Stomach (tissue), 8 donors: ENCODE measurements at regions not wholly inside any gene's neighbourhood (a gene's known extent, or its start where the extent isn't known, plus 50 kb on each side); places are given as distances from the start of the nearest gene placed in this dataset.

ENCODE experiments used
- DNase-seq, 2 donors: peaks; one replicate each; pipeline versions ENCODE4 v3.0.0 to v3.0.0-alpha.2; 2013 to 2019
- H3K27ac ChIP-seq, 5 donors: fragments of 200-600 bp in 4 of 5; sonication (generic) in 4 of 5; one replicate each; pipeline ENCODE4 v1.5.1; 2013 to 2019; ENCODE audit warnings: mild to moderate bottlenecking in 1 of 5, moderate library complexity in 1 of 5
- H3K27me3 ChIP-seq, 3 donors: fragments of 200-600 bp; sonication (generic); one replicate each; pipeline ENCODE4 v1.5.1; 2017 to 2019; ENCODE audit warnings: mixed run types in 1 of 3
- H3K36me3 ChIP-seq, 4 donors: fragments of 200-600 bp; sonication (generic); 1 replicate in 3 of 4; 2 replicates in 1 of 4; pipeline ENCODE4 v1.5.1; 2016 to 2019
- H3K4me1 ChIP-seq, 4 donors: fragments of 200-600 bp; sonication (generic); one replicate each; pipeline ENCODE4 v1.5.1; 2016 to 2019
- H3K4me3 ChIP-seq, 4 donors: fragments of 200-600 bp; sonication (generic) in 3 of 4; one replicate each; pipeline ENCODE4 v1.5.1; 2016 to 2019; ENCODE audit warnings: mild to moderate bottlenecking in 1 of 4
- H3K9me3 ChIP-seq, 4 donors: fragments of 200-600 bp; sonication (generic); one replicate each; pipeline ENCODE4 v1.5.1; 2016 to 2019
- EP300 ChIP-seq: sonication (generic); formaldehyde crosslinking; IDR thresholded peaks from one replicate; pipeline ENCODE4 v1.6.1; 2017; ENCODE audit warnings: antibody characterized with exemption
- POLR2A ChIP-seq, 4 donors: fragments of 450-650 bp; IDR thresholded peaks; one replicate each; pipeline ENCODE4 v1.6.1; 2016; ENCODE audit warnings: antibody characterized with exemption in 4 of 4, control low read depth in 2 of 4, mild to moderate bottlenecking in 1 of 4, moderate library complexity in 1 of 4
- POLR2AphosphoS5 ChIP-seq, 3 donors: sonication (generic); formaldehyde crosslinking; IDR thresholded peaks; one replicate each; pipeline ENCODE4 v1.6.1; 2016; ENCODE audit warnings: antibody characterized with exemption in 3 of 3
- WGBS, 5 donors: extraction: QIAGEN DNeasy Blood & Tissue Kit in 3 of 5; methylation state at CpG; one replicate each; pipeline versions ENCODE4 v1.1.5 to v1.1.7; 2013 to 2018; 5-methylcytosine and 5-hydroxymethylcytosine counted together
- intact Hi-C: fragments of 100-400 bp; cut with DNase I; formaldehyde crosslinking; loops from one replicate; pipeline ENCODE4 v1.15.1; 2023; ENCODE audit warnings: low total_unique reads
- TF ChIP-seq, protein P1 (sequence below), 7 experiments: fragments of 450-650 bp in 4 of 7; fragments of 200-600 bp in 3 of 7; sonication (generic) in 3 of 7; IDR thresholded peaks; one replicate each; pipeline ENCODE4 v1.5.1; 2016 to 2019; ENCODE audit warnings: antibody characterized with exemption in 7 of 7, control low read depth in 2 of 7, mild to moderate bottlenecking in 1 of 7
- donor health status: healthy with polysubstance abuse.
- donor health status: Bipolar disorder and iron deficiency.
- donor health status: healthy.

DNA sequence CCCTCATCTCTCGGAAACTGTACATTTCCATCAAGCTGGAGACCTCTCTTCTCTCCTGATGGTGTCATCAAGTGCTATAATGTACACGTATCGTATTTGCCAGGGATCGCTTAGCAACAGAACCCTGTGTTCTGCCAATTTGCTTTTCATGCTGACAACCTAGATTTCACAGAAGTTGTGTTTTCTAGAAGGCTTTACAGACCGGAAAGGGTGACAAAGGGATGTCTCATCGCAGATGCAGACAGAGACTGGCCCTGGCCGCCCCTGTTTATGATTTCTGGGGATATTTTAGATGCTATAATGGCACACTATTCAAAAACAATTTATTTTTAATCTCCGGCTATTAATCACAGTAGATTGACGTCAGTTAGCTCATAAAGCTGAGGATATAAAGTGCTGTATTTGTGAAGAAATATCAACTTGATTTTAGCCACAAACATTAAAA is 291.4 kb downstream of the IRS2 start:
- intact Hi-C loops: no loop called here
- H3K36me3 ChIP-seq: no peaks in the 10 kb centered on the region
- no peak overlapping the region for H3K27ac ChIP-seq
- H3K4me3 ChIP-seq: no peak overlapping the region
- no peaks in the 10 kb centered on the region for H3K4me1 ChIP-seq
- no peak for TF ChIP-seq POLR2A (IDR thresholded peaks at IDR 0.05)
- TF ChIP-seq, protein P1, sequence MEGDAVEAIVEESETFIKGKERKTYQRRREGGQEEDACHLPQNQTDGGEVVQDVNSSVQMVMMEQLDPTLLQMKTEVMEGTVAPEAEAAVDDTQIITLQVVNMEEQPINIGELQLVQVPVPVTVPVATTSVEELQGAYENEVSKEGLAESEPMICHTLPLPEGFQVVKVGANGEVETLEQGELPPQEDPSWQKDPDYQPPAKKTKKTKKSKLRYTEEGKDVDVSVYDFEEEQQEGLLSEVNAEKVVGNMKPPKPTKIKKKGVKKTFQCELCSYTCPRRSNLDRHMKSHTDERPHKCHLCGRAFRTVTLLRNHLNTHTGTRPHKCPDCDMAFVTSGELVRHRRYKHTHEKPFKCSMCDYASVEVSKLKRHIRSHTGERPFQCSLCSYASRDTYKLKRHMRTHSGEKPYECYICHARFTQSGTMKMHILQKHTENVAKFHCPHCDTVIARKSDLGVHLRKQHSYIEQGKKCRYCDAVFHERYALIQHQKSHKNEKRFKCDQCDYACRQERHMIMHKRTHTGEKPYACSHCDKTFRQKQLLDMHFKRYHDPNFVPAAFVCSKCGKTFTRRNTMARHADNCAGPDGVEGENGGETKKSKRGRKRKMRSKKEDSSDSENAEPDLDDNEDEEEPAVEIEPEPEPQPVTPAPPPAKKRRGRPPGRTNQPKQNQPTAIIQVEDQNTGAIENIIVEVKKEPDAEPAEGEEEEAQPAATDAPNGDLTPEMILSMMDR (IDR thresholded peaks at IDR 0.05): no peak
- TF ChIP-seq POLR2AphosphoS5 (IDR thresholded peaks at IDR 0.05): no peak
- TF ChIP-seq EP300: no peak
- DNase-seq: peak in 1 of 2 donors; percentile 62
- H3K27me3 ChIP-seq: no peaks in the 10 kb centered on the region
- no peaks in the 10 kb centered on the region for H3K9me3 ChIP-seq
- WGBS, 5 donors: 52 to 73% (median 70%) methylated on average over 9 of the region's 9 CpGs

DNA sequence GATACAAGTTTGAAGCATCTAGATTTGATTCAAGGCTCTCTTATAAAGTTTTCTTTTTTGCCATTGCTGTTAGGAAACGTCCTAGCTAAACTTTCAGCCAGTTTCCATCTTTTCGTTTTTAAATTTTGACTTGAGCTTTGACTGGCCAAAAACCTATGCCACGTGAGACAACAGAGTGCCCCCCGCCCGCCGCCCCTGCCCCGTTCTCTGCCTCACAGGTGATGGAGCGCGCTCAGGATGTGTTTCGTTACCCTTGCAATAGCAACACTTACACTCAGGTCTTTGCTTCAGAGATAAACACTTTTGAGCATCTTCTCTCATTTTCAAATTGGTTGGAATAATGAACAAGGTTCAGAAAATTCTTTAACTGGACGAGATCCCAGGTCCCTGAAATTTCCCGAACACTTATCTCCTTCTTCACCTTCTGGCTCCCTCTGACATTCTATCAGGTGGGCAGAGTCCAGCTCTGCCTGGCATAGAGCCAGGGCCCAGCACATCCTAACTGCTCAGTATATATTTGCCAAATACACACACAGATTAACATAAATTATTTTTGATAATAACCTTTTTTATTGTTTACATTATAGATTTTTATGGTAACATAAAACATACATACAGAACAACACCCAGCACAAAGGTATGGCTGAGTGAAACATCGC is 301.1 kb downstream of the IRS2 start:
- no peak overlapping the region for H3K27ac ChIP-seq
- WGBS, 5 donors: 73 to 82% (median 80%) methylated on average over 13 of the region's 13 CpGs
- no peaks in the 10 kb centered on the region for H3K4me1 ChIP-seq
- peak in 1 of 2 donors; percentile 21 for DNase-seq
- no peaks in the 10 kb centered on the region for H3K9me3 ChIP-seq
- TF ChIP-seq POLR2AphosphoS5 (IDR thresholded peaks at IDR 0.05) (no peak), POLR2A (IDR thresholded peaks at IDR 0.05) (no peak), EP300 (no peak)
- TF ChIP-seq, protein P1 (IDR thresholded peaks at IDR 0.05): no peak
- no peaks in the 10 kb centered on the region for H3K27me3 ChIP-seq
- intact Hi-C loops: no loop called here
- no peaks in the 10 kb centered on the region for H3K36me3 ChIP-seq
- no peak overlapping the region for H3K4me3 ChIP-seq

DNA sequence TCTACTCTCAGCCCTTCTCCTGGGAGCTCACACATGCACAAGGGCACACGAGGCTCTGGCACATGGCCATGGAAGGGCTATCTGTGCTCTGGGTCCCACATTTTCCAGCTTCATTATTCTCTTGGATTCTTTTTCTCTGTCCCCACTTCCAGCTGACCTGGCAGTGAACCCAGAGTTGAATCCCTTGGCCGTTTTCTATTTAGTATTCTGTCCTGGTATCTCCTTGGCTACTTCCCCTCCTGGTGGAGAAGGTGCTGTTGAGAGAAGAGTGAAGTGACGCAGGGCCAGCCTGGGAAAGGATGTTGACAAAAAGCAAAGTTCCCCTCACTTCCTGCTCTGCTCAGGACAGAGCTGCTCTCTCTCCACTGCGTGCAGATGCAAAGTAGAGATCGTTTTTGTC is 303.1 kb downstream of the IRS2 start:
- H3K4me1 ChIP-seq: no peaks in the 10 kb centered on the region
- intact Hi-C loops: no loop called here
- H3K4me3 ChIP-seq: no peak overlapping the region
- no peaks in the 10 kb centered on the region for H3K36me3 ChIP-seq
- H3K9me3 ChIP-seq: no peaks in the 10 kb centered on the region
- WGBS, 5 donors: 36 to 55% (median 51%) methylated on average over 5 of the region's 5 CpGs
- no peaks in the 10 kb centered on the region for H3K27me3 ChIP-seq
- TF ChIP-seq, protein P1 (IDR thresholded peaks at IDR 0.05): no peak
- TF ChIP-seq EP300 (no peak), POLR2AphosphoS5 (IDR thresholded peaks at IDR 0.05) (no peak), POLR2A (IDR thresholded peaks at IDR 0.05) (no peak)
- H3K27ac ChIP-seq: no peak overlapping the region
- DNase-seq: no peak

DNA sequence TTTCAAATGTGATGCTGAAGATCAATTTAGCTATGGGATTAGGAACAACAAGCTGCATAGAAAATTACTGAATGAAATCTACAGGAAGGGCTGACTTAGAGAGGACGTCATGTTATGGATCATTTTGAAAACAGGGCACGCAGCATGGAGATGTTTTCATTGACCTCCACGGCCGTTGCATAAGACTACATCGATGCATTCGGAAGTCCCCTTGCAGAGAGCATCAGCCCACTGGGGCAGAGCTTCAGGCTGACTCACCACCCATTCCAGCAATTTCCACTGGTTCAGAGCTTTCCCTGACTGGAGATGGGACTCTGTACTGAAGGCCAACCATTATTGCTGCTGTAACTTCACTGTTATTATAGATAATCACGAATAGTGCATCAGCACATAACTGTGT is 305.3 kb downstream of the IRS2 start:
- TF ChIP-seq, protein P1 (IDR thresholded peaks at IDR 0.05): no peak
- TF ChIP-seq POLR2A (IDR thresholded peaks at IDR 0.05) (no peak), EP300 (no peak), POLR2AphosphoS5 (IDR thresholded peaks at IDR 0.05) (no peak)
- DNase-seq: no peak
- Histone ChIP-seq H3K4me1 (no peaks in the 10 kb centered on the region), H3K36me3 (no peaks in the 10 kb centered on the region), H3K9me3 (no peaks in the 10 kb centered on the region), H3K27ac (no peak overlapping the region), H3K27me3 (no peaks in the 10 kb centered on the region), H3K4me3 (no peak overlapping the region)
- intact Hi-C loops: no loop called here
- WGBS, 5 donors: 85 to 93% (median 89%) methylated on average over 7 of the region's 7 CpGs
